Activated CD4-positive, alpha-beta memory T cell treated with anti-CD3 and anti-CD28 coated beads, Interleukin-2, amount 10 ng/mL, durations not matched to agents 7 days and 5 days (primary cell): ENCODE measurements at regions not wholly inside any gene's neighbourhood (a gene's known extent, or its start where the extent isn't known, plus 50 kb on each side); places are given as distances from the start of the nearest gene placed in this dataset.

ENCODE experiments used
- CTCF ChIA-PET: fragments of 350-600 bp; sonication (Branson Sonifier 250); formaldehyde crosslinking; loops from one replicate; lab custom pipeline; 2021; ENCODE audit warnings: antibody characterized with exemption, inconsistent platforms; lab: Charles Lee
- POLR2A ChIA-PET: fragments of 350-600 bp; sonication (Branson Sonifier 250); formaldehyde crosslinking; loops from one replicate; lab custom pipeline; 2021; ENCODE audit warnings: antibody characterized with exemption; lab: Charles Lee
- DNase-seq: peaks from one replicate; pipeline ENCODE4 v3.0.0-alpha.2; 2020
- H3K27ac Mint-ChIP-seq: one replicate; pipeline ENCODE4 v1.8.0; 2021; ENCODE audit warnings: mild to moderate bottlenecking, mixed read lengths
- H3K27me3 Mint-ChIP-seq: one replicate; pipeline ENCODE4 v1.8.0; 2021; ENCODE audit warnings: mixed read lengths
- H3K36me3 Mint-ChIP-seq: one replicate; pipeline ENCODE4 v1.8.0; 2021; ENCODE audit warnings: low read depth, mixed read lengths
- H3K4me1 Mint-ChIP-seq: one replicate; pipeline ENCODE4 v1.8.0; 2021; ENCODE audit warnings: mixed read lengths
- H3K4me3 Mint-ChIP-seq: one replicate; pipeline ENCODE4 v1.8.0; 2021; ENCODE audit warnings: mild to moderate bottlenecking, mixed read lengths
- H3K9me3 Mint-ChIP-seq: one replicate; pipeline ENCODE4 v1.8.0; 2021; ENCODE audit warnings: mixed read lengths

DNA sequence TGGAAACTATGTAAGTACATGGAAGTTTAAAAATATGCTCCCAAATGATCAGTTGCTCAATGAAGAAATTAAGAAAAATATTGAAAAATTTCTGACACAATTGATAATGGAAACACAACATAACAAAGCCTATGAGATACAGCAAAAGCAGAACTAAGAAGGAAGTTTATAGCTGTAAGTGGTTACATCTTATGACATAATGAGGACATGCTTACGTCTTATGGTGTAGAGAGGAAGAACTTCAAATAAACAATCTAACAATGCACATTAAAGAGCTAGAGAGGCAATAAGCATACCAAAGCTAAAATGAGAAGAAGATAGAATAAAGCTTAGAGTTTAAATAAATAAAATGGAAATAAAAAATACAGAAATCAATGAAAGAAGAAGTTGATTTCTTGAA is 50.0 kb upstream of the CEACAM21 start:
- Mint-ChIP-seq H3K36me3 (peaks cover 16% of the 10 kb centered on the region), H3K4me1 (peaks cover 50% of the 10 kb centered on the region), H3K4me3 (no peak overlapping the region), H3K27me3 (peaks cover 39% of the 10 kb centered on the region), H3K27ac (no peak overlapping the region), H3K9me3 (peaks cover 17% of the 10 kb centered on the region)
- no peak for DNase-seq
- ChIA-PET POLR2A (no interaction called here), CTCF (interaction anchor here (0.6 to 7.7 kb wide), 4 partner anchors 38 to 905 kb away, joined by 3 to 52 read pairs (median 4); no protein-coding TSS in a partner anchor)
